GM19397 (cell line): ENCODE measurements at regions not wholly inside any gene's neighbourhood (a gene's known extent, or its start where the extent isn't known, plus 50 kb on each side); places are given as distances from the start of the nearest gene placed in this dataset.
"Not testable (repeated sequence)": the region's sequence is repeated elsewhere in the genome, so short reads cannot be mapped to it uniquely, and the experiment has no call there.

Experiments
- ATAC-seq: cut with Tn5 transposase; IDR thresholded peaks from one replicate; pipeline ENCODE4 v1.9.1; 2021; ENCODE audit warnings: mild to moderate bottlenecking, moderate library complexity; ENCODE audit not compliant: unreplicated experiment

DNA sequence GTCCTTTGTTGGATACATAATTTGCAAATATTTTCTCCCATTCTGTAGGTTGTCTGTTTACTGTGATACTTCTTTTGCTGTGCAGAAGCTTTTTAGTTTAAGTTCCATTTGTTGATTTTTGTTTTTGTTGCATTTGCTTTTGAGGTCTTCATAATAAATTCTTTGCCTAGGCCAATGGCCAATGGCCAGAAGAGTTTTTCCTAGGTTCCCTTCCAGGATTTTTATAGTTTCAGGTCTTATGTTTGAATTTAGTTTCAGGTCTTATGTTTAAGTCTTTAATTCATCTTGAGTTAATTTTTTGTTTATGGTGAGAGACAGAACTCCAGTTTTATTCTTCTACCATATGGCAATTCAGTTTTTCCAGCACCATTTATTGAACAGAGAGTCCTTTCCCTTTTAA lies 90.1 kb upstream of the GOT2 start:
- no peak for ATAC-seq

DNA sequence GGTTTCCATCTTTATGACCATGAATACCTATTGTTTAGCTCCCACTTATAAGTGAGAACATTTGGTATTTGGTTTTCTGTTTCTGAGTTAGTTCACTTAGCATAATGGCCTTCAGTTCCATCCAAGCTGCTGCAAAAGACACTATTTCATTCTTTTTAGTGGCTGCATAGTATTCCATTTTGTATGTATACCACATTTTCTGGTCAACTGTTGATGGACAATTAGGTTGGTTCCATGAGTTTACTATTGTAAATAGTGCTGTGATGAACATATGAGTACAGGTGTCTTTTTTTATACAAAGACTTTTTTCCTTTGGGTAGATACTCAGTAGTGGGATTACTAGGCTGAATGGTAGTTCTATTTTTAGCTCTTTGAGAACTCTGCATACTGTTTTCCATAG lies 87.8 kb upstream of the GOT2 start:
- ATAC-seq: no peak

GRCh38 chr16:58820411-58820810 lies 86.3 kb upstream of the GOT2 start:
- no peak for ATAC-seq

- no peak for ATAC-seq
Observed at GRCh38 chr16:58815181-58815888, 81.2 kb upstream of the GOT2 start.

DNA sequence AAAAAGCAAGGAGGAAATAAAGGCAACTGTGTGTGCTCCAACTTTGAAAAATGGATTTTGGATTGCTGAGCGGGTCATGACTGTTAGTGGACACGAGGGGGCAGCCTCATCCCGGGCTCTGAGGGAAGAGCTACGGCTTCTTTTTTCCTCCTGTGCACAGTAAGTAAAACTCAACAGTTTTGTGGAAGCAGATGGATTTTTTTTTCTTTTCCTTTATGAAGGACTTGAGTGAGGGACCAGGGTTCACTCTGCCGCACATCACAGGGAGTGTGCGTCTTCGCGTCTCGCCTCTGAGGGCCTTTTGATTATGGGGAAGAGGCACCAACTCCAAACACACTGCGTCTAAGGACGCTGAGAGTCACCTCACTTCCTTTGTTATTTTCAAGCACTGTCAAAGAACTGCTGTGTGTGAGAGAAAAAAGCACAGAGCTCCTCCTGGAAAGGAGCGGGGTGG lies 80.3 kb upstream of the GOT2 start:
- ATAC-seq: peak; percentile 82

- ATAC-seq: no peak
Observed at GRCh38 chr16:58809213-58809612, 75.1 kb upstream of the GOT2 start.

- no peak for ATAC-seq
Observed at GRCh38 chr16:58807276-58807675, 73.2 kb upstream of the GOT2 start.

- ATAC-seq: no peak
Observed at GRCh38 chr16:58801838-58802237, 67.7 kb upstream of the GOT2 start.

DNA sequence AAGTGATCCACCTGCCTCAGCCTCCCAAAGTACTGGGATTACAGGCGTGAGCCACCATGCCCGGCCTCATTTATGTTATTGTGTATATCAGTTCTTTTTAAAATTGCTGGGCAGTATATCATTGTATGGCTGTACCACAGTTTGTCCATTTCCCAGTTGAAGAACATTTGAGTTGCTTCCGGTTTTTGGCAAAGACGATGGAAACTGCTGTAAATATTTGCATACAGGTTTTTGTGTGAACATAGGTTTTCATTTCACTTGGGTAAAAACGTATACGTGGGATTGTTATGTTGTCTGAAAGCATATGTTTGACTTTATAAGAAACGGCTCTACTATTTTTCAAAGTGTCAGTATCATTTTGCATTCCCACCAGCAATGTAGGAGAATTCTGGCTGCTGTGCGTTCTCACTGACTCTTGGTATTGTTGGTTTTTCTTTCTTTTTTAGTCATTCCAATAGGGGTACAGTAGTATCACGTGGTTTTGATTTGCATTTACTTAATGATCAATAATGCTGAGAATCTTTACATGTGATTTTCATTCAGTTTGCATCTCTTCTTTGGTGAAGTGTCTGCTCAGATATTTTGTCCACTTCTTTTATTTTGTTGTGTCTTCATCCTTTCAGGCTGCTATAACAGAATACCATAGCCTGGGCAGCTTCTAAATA lies 63.2 kb upstream of the GOT2 start:
- ATAC-seq: no peak

GRCh38 chr16:58793366-58793765 lies 59.2 kb upstream of the GOT2 start:
- no peak for ATAC-seq

DNA sequence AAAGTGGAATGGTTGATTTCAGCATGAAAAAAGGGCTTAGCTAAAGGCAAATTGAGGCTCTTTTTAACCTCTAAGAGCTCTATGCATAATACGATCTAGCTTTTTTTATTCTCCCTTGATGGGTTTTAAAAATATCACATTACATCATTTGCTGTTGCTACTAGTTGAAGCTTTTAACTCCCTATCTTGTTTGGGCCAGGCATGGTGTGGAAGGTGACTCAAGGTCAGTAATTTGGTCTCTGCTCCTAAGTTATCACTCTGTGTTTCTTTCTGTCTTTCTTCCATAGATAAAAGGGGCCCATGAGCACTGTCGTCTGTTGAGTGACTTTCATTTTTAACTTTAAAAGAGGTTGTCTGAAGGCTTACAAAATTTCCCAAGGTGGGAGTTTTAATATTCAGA lies 58.1 kb upstream of the GOT2 start:
- ATAC-seq: no peak

DNA sequence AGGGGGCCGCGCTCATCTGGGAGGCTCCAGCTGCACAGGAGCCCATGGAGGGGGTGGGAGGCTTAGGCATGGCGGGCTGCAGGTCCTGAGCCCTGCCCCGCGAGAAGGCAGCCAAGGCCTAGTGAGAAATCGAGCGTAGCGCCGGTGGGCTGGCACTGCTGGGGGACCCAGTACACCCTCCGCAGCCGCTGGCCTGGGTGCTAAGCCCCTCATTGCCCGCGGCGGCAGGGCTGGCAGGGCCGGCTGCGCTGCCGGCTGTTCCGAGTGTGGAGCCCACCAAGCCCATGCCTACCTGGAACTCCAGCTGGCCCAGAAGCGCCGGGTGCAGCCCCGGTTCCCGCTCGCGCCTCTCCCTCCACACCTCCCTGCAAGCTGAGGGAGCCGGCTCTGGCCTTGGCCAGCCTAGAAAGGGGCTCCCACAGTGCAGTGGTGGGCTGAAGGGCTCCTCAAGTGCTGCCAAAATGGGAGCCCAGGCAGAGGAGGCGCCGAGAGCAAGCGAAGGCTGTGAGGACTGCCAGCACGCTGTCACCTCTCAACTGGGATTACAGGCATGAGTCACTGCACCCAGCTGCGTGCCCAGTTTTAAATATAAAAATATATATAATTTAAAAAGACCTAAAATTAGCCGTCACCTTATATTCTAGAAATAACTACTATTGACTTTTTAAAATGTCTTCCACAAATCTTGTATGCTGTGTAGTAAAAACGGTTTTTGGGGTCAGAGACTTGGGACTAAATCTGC lies 56.9 kb upstream of the GOT2 start:
- not testable (repeated sequence) for ATAC-seq

DNA sequence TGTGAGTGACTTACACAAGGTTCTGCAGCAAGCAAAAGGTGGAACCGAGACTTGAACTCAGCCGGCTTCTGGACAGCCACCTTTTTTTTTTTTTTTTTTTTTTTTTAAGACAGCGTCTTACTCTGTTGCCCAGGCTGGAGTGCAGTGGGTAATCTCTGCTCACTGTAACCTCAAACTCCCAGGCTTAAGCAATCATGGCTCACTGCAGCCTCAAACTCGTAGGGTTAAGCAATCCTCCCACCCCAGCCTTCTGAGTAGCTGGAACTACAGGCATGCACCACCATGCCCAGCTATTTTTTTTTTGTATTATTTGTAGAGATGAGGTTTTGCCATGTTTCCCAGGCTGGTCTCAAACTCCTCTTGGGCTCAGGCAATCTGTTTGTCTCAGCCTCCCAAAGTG lies 55.2 kb upstream of the GOT2 start:
- ATAC-seq: no peak
